HG03025 (cell line): ENCODE measurements at regions not wholly inside any gene's neighbourhood (a gene's known extent, or its start where the extent isn't known, plus 50 kb on each side); places are given as distances from the start of the nearest gene placed in this dataset.

Source experiments
- ATAC-seq: cut with Tn5 transposase; IDR thresholded peaks from one replicate; pipeline ENCODE4 v1.9.1; 2021; ENCODE audit warnings: mild to moderate bottlenecking, moderate library complexity; ENCODE audit not compliant: unreplicated experiment, low FRiP score

- no peak for ATAC-seq
These were observed 2223.0 kb downstream of the MAT2B start for GRCh38 chr5:165728425-165728824.

- ATAC-seq = no peak
These were observed 2230.0 kb downstream of the MAT2B start for GRCh38 chr5:165735388-165735787.

DNA sequence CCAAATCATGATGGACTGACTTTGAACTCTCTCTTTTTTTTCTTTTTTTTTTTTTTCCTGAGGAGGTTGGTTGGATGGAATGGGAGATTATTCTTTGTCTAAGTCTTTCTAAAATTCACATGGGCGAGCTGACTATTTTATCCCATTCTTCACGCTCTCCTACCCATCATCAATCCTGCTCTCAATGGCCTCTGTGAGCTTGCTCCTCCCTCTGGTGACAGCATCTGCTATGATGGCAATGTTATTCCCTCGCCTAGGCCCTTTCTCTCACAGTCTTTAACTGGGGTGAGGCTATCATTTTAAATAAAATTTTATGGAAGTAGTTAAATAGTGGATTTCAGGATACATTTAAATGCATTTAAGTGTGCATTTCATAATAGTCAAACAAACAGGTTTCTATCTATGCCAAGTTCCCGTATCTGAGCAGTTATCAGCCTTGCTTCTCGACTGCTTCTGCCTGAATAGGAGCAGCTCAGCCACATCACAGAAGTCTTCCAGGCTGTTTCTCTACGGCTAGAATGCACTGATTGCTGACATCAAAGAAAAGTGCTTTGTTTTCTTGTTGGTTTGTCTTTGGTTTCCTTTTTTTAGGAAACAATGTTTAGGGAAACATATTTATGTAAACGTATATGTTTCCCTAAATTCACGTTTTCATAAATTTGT lies 2233.8 kb downstream of the MAT2B start:
- ATAC-seq = no peak

DNA sequence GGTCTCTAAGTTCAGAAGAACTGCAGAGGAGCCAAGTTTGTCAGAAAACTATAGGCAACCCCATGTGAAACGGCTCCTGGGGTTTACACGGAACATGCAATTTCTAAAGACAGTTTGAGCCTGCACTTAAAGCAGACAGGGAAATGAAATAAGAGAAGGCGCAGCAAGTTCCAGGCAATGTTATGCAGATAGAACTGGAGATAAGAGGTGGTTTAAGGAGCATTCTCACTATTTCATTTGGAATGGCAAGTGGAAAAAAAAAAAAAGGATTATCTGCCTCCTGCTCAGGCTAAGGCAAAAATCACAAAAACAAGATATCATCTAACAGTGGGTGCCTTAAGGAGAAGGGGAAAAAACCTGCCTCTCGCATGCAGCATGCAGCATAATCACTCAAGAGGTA lies 2252.4 kb downstream of the MAT2B start:
- no peak for ATAC-seq

DNA sequence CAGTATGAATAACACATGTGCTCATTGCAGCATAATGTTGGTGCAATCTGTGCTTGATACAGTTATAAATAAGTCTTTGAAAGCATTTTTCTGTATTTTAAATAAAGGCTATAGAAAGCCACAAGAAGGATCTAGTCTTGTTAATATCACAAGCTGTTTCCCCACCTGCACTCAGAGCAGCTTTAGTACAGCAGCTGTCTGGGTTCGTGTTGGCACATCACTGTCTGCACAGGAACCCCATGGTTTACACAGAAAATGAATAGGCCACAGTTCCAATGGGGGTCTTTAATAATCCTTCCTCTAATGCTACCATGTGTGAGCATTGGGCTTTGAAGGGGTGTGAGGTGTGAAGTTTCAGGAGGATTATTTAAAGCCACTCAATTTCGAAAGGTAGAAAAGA lies 2269.7 kb downstream of the MAT2B start:
- no peak for ATAC-seq

GRCh38 chr5:165779505-165779904 lies 2274.1 kb downstream of the MAT2B start:
- no peak for ATAC-seq

GRCh38 chr5:165780901-165781300 lies 2275.5 kb downstream of the MAT2B start:
- no peak for ATAC-seq

DNA sequence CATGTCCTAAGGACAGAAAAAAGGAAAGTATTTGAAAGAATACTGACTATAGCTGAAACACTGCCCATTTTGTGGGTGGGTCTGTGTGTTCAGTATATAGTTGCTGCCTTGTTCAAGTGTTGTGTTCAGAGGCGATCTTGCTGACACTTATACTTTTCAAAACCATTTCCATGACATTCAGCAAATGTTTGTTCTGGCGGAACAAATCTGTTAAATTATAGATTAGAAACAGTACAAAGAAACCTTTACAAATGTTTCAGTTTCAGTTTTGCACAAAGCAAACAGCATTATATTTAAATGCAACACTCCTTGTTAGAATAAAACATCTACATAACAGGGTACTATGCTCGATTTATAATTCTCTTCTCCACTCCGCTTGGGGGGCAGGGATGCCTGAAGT lies 2276.3 kb downstream of the MAT2B start:
- no peak for ATAC-seq

- ATAC-seq = no peak
These were observed 2277.6 kb downstream of the MAT2B start for GRCh38 chr5:165783024-165783423.

- ATAC-seq = no peak
These were observed 2280.7 kb downstream of the MAT2B start for GRCh38 chr5:165786073-165786472.

GRCh38 chr5:165795073-165795472 lies 2289.7 kb downstream of the MAT2B start:
- no peak for ATAC-seq

DNA sequence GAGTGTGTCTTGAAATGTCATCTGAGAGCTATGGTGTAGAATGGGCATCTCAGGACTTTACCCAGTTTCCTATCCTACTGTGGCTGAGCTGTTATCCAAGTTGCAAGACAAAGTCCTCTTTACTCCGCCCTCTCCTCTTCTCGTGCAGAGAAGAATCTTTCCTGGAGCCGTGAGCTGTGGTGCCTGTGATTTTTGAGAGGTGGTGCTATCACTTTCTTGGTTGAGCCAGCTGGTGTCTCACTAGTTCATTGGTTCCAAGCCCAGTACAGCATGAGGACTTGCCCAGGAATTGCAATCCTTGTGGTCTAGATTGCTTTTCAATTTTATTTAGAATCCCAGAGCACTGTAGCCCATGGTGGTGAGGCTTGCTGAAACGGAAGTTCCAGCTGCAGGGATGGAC lies 2300.3 kb downstream of the MAT2B start:
- ATAC-seq = no peak

- ATAC-seq = no peak
These were observed 2302.9 kb downstream of the MAT2B start for GRCh38 chr5:165808335-165808734.

DNA sequence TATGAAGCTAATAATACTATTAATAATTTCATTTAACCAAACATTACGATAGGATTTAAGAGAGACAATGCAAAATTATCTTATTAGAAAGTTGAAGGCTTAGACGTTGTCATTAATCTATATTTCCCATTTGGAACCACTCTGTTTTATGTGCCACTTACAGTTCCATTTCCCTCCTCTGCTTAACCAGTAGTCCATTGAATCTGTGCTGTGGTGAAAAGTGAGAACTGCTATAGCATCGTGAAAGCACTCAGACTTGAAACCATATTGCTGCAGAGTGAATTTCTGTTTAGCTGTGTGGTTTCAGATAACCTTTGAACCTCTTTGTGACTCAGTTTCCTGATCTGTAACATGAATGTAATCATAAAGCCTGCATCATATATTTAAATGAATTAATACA lies 2304.5 kb downstream of the MAT2B start:
- no peak for ATAC-seq

GRCh38 chr5:165829504-165829903 lies 2324.1 kb downstream of the MAT2B start:
- no peak for ATAC-seq

- ATAC-seq = no peak
These were observed 2329.5 kb downstream of the MAT2B start for GRCh38 chr5:165834891-165835290.

DNA sequence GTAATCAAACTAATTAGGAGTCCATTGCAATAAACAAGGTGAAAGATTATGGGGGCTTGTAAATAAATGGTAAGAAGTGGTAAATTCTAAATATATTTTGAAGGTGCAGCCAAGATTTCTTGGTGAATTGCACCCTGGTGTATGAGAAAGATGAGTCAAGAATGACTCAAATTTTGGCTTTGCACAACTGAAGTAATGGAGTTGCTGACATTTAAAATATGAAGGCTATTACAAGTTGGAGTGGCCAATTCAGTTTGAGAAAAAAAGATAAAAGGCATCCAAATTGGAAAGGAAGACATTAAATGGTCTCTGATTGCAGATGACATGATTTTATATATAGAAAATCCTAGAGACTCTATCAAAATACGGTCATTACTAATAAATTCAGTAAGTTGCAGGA lies 2330.6 kb downstream of the MAT2B start:
- ATAC-seq = no peak

- ATAC-seq = no peak
These were observed 2331.9 kb downstream of the MAT2B start for GRCh38 chr5:165837286-165837685.

DNA sequence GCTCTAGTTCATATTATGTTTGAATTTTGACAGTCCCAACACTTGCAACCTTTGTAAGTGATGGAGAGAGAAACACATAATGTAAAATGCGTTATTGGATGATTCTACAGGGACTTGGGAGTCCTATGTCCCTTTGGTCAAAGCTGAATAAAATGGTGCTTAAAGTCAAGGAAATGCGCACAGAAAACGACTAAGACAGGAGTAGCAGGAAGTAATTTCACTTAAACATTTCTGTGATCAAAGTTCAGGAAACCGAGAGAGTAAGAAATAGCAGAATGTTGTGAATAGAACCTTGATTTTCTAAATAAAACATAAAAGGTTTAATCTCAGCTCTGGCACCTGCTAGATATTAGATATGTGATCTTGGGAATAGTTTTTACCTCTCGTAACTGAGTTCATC lies 2339.2 kb downstream of the MAT2B start:
- ATAC-seq = no peak

GRCh38 chr5:165858118-165858517 lies 2352.7 kb downstream of the MAT2B start:
- ATAC-seq = no peak

- ATAC-seq = no peak
These were observed 2353.8 kb downstream of the MAT2B start for GRCh38 chr5:165859251-165859650.

DNA sequence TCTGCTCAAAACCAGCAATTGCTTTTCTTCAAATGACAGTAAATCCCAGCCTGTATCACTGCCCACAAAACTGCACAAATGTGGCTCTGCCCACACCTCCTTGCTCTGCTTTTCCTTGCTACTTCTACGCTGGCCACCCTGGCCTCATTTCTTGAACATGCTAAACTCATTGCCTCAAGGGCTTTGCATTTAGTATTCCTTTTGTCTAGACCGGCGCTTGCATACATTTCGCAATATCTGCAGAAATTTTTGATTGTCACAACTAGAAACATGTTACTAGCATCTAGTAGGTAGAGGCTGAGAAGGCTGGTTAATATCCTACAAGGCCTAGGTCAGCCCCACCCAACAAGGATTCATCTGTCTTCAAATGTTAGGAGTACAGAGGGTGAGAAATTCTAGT lies 2357.8 kb downstream of the MAT2B start:
- no peak for ATAC-seq

- ATAC-seq = no peak
These were observed 2365.9 kb downstream of the MAT2B start for GRCh38 chr5:165871291-165871690.
